ENCODE measurements at regions not wholly inside any gene's neighbourhood (a gene's known extent, or its start where the extent isn't known, plus 50 kb on each side); places are given as distances from the start of the nearest gene placed in this dataset.
"Not testable (repeated sequence)": the region's sequence is repeated elsewhere in the genome, so short reads cannot be mapped to it uniquely, and the experiment has no call there.

DNA sequence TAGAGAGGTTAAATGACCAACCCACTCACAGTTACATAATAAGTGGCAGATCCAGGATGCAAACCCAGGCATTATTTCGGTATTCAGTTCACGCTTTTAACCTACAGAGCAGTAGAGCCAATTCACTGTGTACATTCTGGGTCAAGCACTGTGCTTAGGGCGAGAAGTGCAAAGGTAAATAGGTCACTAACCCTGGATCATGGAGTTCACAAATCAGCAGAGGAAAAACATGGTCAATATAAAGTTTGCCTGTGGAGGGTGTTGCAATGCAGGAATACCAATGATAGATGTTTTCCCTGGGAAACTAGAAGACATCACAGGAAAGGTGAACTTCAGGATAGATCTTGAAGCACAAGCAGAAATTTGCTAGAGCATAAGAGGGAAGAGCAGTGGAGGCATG, 253.4 kb upstream of the NFIA start:
- DNase-seq (ENCODE audit: low read depth in 4 of 4, low spot score in 3 of 4): no peak

DNA sequence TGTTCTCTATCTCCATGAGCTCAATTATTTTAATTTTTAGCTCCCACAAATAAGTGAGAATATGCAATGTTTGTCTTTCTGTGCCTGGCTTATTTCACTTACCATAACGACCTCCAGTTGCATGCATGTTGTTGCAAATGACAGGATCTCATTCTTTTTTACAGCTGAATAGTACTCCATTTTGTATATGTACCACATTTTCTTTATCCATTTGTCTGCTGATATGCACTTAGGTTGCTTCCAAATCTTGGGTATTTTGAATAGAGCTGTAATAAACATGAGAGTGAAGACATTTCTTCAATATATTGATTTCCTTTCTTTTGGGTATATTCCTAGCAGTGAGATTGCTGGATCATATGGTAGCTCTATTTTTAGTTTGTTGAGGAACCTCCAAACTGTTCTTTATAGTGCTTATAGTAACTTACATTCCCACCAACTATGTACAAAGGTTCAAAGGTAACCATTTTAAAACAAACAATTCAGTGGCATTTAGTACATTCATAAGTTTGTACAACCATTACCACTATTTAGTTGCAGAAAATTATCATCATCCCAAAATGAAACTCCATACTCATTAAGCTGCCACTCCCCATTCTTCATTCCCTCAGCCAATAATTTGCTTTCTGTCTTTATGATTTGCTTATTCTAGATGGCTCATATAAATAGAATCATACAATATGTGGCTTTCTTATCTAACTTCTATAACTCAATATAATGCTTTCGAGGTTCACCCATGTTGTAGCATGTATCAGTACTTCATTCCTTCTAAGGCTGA, 255.9 kb upstream of the NFIA start:
- DNase-seq (ENCODE audit: low read depth in 4 of 4, low spot score in 3 of 4): no peak

DNA sequence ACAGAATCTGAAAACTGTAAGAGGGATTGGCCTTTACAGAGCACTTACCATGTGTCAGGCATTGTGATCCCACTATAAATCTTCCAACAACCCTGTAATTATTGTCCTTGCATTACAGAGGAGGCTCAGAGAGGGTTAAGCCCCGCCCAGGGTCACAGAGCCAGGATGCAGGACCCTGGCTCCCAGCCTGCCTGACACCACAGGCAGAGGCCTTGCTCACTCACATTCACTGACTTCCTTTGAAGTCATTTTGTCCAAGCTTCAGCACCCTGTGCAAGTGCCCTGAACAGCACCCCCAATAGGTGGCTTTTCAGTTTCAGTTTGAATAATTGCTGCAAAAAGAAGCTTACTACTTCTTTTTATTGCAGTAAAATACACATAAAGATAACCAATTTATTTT, 256.8 kb upstream of the NFIA start:
- DNase-seq (ENCODE audit: low read depth in 4 of 4, low spot score in 3 of 4): no peak

DNA sequence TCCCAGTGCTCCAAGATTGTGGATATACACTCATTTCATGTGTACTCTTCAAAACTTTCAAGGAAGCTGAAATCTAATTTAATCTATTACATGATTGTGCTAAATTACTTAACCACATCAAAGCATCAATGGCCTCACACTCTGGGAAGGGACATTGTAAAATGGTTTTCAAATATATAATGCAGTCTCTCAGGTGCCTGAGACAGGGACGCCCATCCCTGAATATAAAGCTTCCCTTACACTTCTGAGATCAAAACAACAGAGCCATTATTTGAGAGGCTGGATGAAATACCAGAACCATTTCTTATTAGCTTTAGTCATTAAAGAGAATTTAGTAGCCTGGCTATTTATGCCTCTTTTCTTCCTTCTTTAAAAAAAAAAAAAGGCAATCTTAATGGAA, 259.2 kb upstream of the NFIA start:
- DNase-seq (ENCODE audit: low read depth in 4 of 4, low spot score in 3 of 4): no peak

DNA sequence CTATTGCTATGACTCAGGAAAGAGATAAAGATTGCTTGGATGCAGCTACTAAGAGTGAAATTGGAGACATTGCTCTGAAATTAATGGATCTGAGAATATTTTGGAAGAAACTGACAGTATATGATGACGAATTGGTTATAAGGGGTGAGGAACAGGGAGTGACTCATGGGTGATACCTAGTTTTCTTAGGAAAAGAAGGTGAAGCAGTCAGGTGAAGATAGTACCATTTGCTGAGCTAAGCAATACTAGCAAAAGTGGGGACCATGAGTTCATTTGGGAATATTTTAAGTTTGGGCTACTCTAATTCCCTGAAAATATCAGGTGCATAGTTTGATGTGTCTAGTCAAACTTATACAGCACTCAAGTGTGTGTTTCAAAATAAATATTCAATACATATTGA, 260.1 kb upstream of the NFIA start:
- DNase-seq (ENCODE audit: low read depth in 4 of 4, low spot score in 3 of 4): no peak

DNA sequence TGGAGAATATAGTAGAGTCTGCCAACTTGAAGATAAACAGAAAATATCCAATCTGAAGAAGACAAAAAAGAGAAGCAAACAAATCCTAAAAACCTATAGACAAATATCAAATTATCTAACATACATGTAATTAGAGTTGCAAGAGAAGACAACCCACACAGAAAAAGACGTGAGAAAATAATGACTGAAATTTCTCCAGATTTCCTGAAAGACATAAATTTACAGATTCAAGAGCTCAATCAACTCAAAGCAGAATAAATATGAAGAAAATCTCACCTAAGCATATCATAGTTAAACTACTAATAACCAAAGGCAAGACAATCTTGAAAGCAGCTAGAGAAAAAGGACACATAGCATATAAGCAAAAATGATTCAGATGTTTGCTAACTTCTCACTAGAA, 261.2 kb upstream of the NFIA start:
- no peak for DNase-seq (ENCODE audit: low read depth in 4 of 4, low spot score in 3 of 4)

DNA sequence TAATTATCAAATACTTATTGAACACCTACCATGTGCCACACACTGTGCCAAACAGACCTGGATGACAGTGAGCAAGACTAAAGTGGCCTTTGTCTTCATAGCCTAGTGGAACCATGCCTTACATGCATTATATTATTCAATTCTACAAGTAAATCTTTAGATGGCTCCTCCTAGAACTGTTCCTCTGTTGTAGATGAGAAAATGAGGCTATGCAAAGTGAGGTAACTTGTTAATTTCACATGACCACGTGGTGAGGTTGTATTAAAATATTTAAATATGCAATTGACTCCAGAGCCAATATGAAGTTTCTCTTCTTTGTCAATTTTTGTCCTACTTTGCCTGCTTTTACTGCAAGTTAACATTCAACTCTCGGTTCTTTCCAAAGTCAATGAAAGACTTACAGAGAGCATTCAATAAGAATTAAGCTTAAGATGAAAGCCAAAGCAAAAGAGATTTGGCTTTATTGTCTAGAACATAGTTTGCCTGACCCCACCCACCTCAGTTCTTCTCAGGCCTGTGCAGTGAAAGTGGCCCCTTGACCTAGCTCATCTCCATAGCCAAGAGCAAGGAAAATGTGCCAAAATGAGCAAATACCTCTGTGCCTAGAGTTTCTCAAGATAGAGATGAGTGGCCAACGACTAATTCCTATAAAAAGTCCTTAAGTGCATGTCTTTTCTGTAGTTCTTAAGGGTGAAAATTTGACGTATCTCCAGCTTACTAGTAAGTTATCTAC, 263.2 kb upstream of the NFIA start:
- no peak for DNase-seq (ENCODE audit: low read depth in 4 of 4, low spot score in 3 of 4)

DNA sequence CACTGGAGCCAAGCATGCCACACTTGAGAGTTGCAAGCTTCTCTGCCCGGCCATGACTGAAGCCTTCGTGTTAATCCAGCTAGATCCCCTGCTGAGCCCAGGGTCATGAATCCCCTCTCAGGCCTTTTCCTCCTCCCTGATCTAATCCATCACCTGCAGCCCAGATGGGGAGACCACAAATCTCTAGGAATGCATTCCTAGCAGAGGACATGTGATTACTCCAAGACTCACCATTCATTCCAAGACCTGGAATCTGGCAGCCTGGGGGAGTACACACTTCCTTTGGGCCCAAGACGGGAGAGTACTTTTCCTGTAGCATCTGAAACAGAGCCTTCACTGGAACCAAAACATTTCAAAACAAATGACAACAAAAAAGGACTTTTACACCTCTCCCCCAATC, 269.3 kb upstream of the NFIA start:
- DNase-seq (ENCODE audit: low read depth in 4 of 4, low spot score in 3 of 4): no peak

DNA sequence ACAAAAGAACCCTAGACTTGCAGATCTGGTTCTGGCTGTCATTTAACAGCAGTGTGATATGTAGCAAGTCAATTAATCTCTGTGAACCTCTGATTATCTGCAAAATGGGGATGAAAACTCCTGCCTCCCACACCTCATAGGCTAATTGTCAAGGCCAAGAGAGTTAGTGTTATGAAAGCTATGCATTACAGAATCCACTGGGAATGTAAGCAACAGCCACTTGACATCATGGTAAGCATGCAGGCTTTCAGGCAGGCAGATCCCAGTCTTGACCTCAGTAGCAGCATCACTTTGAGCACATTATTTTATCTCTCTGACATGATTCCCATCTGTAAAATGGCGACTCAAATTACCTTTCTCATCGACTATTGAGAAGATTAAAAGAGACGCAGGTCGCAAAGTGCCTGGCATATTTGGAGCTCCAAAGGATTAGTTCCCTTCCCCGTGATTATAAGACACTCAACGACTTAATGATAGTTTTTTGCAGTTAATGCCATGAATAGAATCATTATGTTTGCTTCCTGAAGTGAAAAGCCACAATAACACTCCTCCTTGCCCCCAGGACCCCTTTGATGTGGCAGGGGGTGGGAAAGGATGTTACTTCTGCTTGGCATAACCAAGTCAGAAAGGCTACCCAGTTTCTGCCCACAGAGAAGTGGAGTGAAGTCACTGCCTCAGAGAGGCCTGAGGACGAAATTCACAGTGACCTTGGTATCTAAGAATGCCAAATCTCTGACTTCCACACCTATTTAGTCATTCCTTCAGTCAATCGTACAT, 273.0 kb upstream of the NFIA start:
- no peak for DNase-seq (ENCODE audit: low read depth in 4 of 4, low spot score in 3 of 4)

DNA sequence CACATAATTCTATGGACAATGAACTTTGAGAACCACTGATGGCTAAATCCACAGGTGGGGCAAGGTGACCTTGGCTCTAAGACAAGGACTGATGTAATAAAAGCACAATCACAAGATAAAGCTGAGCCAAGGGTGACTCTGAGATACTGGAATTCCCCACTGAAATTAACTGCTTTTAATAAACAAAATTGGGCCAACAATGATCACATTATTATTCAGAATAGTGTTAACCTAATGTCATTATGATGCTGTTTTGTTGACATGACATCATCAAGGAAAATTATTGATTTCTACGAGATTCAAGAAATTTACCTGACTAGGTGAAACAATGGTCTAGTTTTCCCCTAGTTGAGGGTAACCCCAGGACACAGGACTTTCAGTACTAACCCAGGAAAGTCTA, 273.7 kb upstream of the NFIA start:
- DNase-seq (ENCODE audit: low read depth in 4 of 4, low spot score in 3 of 4): no peak

DNA sequence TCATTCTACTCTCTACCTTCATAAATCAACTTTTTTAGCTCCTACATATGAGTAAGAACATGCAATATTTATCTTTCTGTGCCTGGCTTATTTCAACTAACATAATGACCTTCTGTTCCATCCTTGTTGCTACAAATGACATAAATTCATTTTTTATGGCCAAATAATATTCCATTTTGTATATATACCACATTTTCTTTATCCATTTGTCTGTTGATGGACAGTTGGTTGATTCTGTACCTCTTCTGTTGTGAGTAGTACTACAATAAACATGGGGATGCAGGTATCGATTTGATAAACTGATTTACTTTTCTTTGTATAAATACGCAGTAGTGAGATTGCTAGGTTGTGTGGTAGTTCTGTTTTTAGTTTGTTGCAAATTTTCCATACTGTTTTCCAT, 279.5 kb upstream of the NFIA start:
- no peak for DNase-seq (ENCODE audit: low read depth in 4 of 4, low spot score in 3 of 4)

DNA sequence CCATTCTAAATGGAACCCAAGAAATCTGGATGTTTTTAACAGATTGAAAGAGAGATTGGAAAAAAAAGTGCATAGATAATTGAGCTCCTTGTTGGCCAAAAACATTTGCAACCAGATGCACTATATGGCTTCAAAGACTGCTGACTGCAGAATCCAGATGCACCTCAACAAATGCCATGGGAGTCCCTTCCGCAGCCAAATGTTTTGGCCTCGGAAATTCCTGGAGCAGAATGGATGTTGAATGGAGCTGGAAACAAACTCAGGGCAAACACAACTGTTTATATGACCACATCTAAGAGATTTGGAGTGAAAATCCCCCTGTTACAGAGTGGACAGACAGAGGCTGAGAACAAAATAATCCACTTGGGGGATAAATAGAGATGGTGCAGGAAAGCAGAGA, 285.0 kb upstream of the NFIA start:
- DNase-seq (ENCODE audit: low read depth in 4 of 4, low spot score in 3 of 4): no peak

DNA sequence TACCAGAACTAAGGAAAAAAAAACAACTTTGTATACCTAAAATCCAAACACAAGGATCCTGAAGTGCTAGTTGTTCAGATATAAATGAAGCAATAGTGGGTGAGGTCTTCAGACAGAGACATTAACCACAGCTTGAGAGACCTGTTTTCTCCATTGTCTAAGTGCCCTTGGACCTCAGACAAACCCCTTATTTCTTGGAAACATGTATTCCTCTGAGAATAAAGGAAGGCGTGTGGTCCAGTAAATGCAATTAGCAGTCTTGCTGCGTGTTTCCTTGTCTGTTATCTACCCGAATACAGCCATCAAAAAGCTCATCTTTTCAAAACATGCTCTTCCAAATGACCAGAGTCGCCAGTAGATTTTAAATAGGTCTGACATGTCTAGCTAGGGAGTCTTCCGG, 291.1 kb upstream of the NFIA start:
- no peak for DNase-seq (ENCODE audit: low read depth in 4 of 4, low spot score in 3 of 4)

DNA sequence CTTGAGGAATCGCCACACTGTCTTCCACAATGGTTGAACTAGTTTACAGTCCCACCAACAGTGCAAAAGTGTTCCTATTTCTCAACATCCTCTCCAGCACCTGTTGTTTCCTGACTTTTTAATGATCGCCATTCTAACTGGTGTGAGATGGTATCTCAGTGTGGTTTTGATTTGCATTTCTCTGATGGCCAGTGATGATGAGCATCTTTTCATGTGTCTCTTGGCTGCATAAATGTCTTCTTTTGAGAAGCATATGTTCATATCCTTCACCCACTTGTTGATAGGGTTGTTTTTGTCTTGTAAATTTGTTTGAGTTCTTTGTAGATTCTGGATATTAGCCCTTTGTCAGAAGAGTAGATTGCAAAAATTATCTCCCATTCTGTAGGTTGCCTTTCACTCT, 309.3 kb upstream of the NFIA start:
- not testable (repeated sequence) for DNase-seq (ENCODE audit: low read depth in 4 of 4, low spot score in 3 of 4)

DNA sequence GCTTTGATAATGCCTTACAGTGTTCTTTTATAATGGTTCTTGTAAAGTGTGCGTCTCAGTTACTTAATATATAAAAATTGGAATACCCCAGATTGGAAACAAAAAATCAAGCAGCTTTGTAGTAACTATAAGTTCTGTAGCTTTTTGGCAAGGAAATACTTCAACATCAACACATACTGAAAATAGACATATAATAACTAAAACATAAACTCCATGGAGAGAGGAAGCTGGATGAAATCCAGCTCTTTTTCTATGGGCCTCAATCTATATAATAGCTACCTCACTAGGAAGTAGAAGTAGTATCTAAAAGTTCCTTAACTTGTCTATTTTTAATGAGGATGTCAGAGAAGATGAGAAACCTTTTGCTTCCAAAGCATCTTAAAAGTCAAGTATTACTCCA, 313.3 kb upstream of the NFIA start:
- DNase-seq (ENCODE audit: low read depth in 4 of 4, low spot score in 3 of 4): no peak

DNA sequence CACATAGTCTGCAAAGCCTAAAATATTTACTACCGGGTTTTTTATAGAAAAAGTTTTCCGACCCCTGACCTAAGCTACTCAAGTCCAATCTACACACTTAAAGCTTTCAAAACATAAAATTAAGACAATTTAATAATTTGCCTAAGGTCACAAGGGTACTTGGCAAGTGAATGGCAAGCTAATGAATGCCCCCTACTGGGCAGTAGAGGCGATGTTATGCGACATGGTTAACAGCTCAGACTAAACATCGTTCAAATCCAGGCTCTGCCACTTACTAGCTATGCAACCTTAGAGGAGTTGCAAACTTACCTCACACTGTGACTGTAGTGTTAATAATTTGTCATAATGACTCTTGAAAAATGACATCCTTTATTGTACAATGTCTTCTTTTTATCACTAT, 317.2 kb upstream of the NFIA start:
- DNase-seq (ENCODE audit: low read depth in 4 of 4, low spot score in 3 of 4): no peak

DNA sequence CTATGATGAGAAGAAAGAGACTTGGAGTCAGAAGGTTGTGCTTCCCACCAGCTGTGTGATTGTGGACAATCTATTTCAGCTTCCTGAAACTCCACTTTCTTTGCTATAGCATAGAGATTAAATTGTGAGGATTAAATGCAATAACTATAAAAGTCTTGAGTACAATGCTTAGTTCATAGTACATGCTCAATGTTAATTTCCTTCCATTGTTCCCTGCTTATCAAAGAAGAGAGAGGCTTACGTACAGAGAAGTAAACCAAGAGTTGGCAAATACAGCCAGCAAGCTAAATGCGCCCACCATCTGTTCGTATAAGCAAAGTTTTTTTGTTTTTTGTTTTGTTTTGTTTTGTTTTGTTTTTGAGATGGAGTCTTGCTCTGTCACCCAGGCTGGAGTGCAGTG, 317.9 kb upstream of the NFIA start:
- no peak for DNase-seq (ENCODE audit: low read depth in 4 of 4, low spot score in 3 of 4)

DNA sequence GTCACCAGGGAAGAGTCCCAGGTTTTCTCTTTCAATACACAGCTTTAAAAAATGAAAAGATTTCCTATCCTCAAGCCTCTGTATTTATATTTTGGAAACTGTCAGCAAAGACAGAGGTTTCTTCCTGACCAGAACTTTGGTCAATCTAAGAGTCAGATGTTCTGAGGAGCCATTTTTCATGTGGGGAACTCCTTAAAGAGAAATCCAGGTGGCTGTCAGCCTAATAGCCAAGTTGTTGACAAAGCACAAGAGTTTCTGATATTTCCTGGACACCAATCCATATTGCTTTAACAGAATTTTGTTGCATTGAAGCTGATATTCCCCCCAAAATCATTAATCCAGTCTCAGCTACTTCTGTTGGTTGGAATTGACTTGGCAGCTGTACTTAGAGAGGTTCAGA, 318.6 kb upstream of the NFIA start:
- no peak for DNase-seq (ENCODE audit: low read depth in 4 of 4, low spot score in 3 of 4)

DNA sequence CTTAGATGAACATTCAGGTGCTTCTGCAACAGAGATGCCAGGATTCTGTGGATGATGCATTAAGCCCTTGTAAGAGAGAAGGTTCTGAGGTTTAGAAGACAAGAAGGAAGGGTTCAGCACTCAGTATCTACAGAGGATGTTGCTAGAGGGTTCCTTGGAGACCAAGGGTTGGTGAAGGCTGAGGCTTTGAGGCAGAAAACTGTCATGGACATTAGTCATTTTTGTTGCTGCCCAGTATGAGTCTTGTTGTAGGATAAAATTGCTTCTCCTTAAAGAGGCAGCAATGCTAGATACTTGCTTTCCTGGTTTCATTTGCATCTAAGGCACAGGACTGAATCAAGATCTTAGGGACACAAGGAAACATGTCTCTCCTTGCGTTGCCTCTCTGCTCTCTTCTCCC, 319.4 kb upstream of the NFIA start:
- DNase-seq (ENCODE audit: low read depth in 4 of 4, low spot score in 3 of 4): no peak

DNA sequence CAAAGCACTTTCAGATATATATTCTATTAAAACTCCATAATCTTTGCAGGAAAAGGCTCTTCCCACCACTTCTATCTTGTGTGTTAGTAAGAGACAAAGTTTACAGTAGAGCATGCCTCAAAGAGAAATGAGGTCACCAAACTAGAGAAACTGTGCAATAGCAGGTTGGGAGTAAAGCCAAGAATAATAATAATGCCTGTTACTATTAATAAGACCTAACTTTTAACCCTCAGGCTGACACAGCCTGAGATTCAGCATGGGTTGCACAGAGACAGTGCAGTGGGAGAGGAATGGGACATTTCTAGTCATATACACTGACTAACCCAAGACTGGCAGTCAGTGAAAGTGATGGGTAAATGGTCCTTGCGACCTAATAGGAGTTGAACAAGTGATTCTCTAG, 320.2 kb upstream of the NFIA start:
- no peak for DNase-seq (ENCODE audit: low read depth in 4 of 4, low spot score in 3 of 4)

DNA sequence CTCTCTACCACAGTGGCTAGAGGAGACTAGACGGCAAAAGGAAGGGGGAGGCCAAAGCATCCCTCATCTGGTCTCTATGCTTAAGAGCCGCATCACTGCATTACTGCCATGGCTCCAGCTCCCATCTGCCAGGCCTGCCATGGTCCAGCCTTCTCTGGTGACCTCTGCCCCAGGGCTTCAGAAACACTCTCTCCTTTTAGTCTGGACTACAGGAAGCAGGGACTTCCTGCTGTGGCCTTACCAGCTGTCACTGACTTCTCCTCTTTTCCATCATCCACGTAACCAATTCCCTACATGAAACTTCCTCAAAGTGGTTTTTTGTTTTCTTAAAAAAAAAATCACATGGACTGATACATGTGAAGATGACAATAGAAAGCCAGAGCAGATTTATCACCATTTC, 323.1 kb upstream of the NFIA start:
- DNase-seq (ENCODE audit: low read depth in 4 of 4, low spot score in 3 of 4): no peak

DNA sequence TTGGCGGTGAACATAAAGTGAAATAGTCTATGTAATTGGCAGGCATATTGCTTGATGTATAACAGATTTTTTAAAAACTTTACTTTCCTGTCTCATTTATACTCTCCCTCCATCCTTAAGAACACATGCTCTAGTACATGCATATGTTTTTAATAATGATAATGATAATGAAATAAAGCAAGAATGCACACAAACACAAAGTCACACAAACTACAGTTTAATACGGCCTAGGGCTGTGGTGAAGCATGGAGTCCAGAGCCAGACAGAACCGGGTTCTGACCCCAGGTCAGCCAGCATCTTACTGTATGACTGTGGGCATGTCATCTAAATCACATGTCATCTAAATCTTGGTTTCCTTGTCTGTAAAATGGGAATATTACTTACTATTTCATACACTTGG, 324.9 kb upstream of the NFIA start:
- no peak for DNase-seq (ENCODE audit: low read depth in 4 of 4, low spot score in 3 of 4)

Data from left renal pelvis (tissue), 4 donors.